Inflammatory macrophage treated with lipopolysaccharide for 1 hour (primary cell): ENCODE measurements at regions not wholly inside any gene's neighbourhood (a gene's known extent, or its start where the extent isn't known, plus 50 kb on each side); places are given as distances from the start of the nearest gene placed in this dataset.

Experiments
- DNase-seq, 2 donors: peaks; one replicate each; pipeline ENCODE4 v3.0.0-alpha.2; 2020 to 2022

DNA sequence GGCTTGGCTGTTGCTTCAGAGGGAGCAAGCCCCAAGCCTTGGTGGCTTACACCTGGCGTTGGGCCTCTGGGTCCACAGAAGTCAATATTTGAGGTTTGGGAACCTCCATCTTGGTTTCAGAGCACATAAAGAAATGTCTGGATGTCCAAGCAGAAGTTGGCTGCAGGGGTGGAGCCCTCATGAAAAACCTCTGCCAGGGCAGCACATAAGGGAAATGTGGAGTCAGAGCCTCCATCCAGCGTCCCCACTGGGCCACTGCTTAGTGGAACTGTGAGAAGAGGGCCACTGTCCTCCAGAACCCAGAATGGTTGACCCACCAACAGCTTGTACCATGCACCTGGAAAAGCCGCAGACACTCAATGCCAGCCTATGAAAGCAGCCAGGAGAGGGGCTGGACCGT, 573.5 kb upstream of the ZWINT start:
- no peak for DNase-seq

DNA sequence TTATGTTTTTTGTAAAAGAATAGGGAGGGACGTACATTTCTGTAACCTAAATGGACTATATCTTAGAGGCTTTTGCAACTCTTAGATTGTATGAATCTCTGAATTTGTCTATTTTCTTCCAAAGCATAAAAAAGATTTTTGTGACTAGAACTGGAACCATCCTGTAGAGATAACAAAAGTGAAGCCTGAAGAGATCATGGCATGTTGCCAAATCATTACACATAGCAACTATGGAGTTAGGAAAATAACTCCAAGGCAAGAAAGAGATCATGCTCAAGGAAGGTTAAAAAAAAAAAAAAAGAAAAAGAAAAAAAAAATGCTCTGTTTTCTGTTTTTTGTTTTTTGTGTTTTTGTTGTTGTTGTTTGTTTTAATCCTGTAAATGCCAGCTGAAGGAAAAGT, 567.7 kb upstream of the ZWINT start:
- DNase-seq: no peak

- DNase-seq: no peak
Observed at GRCh38 chr10:56927701-56928100, 566.6 kb upstream of the ZWINT start.

GRCh38 chr10:56920601-56921261, 559.7 kb upstream of the ZWINT start:
- no peak for DNase-seq

DNA sequence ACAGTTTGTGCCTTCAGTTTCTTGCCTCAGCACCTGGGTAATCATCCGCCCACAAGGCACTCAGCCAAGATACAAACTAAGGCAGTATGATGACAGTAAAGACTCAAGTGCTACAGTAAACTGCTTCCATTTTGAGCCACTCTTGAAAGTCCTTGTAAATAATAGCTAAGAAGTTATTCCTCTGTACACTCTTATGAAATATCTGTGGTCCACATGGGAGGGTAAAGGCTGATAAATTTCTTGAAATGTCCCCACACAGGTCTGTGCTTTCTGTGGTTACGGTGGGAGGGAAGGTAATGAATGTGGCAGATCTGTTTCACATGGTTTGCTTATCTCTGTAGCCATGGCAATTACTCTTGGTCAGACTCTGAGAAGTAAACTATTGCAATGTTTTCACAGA, 551.0 kb upstream of the ZWINT start:
- DNase-seq: no peak

DNA sequence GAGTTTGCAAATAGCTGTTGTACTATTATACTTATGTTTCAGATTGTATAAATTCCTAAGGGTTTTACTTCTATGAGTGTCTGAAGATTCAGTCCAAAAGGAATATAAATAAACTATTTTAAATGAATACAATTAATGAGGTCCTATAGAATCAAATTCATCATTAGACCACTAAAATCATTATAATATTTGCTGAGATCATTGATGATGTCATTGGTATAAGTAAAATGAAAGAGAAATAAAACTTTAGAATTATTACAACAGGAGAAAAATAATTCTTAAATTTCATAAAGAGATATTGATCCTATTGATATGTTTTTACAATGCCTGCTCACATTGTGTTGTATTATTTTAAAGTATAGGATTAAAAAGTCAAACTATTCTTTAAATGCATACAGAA, 544.0 kb upstream of the ZWINT start:
- DNase-seq: no peak

DNA sequence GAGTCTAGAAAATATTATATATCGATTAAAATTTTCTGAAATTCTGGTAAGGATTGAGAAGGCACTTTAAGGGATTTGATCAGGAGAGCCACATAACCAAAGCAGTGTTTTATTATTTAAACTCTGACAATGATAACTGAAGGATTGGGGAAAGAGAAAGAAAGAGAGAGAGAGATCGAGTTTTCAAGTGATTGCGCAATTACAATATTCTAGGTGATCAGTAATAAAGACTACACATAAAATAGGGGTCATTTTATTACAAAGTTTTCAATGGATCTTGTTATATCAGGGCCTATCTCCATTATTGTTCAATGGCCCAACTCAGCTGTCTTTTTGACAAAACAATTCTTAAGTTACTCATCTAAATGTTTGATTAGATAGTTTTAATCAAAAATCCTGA, 541.5 kb upstream of the ZWINT start:
- DNase-seq: no peak

GRCh38 chr10:56895306-56895705, 534.2 kb upstream of the ZWINT start:
- DNase-seq: no peak

DNA sequence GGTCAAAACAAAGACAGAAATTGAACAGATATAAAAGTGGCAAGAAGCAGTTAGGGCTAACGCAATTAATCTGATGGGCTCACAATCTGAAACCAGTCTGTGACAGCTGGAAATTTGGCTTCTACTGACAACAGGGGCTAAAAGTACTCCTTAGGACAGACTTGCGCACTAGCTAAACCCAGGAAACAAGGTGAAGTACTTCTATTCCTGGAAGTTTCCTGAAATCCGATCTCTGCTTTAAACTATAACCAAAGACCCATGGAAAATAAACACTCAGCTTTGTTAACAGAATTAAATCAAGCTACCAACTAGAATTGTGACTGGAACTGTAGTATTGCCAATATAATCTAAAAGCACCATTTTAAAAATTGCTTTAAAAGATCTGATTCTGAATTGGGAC, 520.2 kb upstream of the ZWINT start:
- DNase-seq: no peak

- no peak for DNase-seq
Observed at GRCh38 chr10:56880606-56881005, 519.5 kb upstream of the ZWINT start.

DNA sequence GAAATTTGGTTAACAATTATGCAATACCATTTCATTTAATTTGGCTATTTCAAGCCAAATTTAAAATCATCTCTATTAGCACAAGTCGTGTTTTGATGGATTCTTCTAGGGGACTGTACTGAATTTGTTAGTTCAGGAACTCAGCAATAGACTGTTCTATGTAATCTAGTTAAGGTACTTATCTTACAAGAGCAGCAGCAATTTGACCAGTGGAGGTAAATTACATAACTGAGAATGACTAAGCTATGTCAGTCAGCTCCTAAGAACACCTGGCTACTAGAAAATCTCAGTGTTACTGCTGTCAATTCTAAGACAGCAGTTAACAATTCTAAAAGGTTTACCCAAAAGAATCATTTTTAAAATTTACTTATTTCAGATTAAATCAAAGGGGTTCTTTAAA, 513.9 kb upstream of the ZWINT start:
- DNase-seq: no peak

DNA sequence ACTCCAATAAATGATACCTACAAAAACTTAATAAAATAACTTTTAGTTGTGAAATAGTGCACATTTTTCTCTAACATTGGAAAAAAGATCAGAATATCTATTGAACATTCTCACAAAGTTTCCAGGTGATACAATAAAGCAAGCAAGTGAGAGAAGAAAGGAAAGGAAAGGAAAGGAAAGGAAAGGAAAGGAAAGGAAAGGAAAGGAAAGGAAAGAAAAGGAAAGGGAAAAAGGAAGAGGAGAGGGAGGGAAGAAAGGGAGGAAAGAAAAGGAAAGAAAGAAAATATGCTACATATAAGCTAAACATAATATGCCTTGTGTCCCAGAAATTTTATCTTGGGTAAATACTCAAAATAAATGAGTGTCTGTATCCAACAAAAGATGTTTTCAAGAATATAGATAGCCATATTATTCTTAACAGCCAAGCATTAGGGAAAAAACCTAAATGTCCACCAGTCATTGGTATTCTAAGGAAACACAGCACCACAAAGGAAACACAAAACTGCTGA, 510.2 kb upstream of the ZWINT start:
- no peak for DNase-seq

- DNase-seq: no peak
Observed at GRCh38 chr10:56867236-56867635, 506.2 kb upstream of the ZWINT start.

- DNase-seq: no peak
Observed at GRCh38 chr10:56856569-56856968, 495.5 kb upstream of the ZWINT start.

DNA sequence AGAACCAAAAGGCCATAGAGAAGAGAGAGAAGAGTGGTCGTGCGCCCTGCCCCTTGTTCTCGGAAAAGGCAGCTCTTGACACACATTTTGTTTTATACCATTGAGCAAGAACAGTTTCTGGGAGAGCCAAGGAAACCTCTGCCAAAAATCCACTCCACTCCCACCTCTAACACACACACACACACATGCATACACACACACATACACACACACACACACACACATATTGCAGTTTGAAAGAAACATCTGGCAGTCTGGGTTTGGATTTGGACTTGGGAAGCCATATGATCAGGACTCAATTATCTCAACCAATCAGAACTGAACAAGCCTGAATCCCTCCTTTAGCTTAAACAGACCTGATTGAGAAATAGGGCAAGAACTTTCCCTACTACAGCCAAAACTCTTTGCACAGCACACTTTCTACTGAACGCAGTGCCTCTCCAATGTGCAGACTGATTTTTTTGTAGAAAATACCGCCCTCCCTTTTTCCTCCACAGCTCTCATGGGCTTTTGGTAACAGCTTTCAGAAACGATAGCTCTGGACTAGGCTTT, 484.0 kb upstream of the ZWINT start:
- no peak for DNase-seq

- DNase-seq: no peak
Observed at GRCh38 chr10:56836659-56837058, 475.6 kb upstream of the ZWINT start.

DNA sequence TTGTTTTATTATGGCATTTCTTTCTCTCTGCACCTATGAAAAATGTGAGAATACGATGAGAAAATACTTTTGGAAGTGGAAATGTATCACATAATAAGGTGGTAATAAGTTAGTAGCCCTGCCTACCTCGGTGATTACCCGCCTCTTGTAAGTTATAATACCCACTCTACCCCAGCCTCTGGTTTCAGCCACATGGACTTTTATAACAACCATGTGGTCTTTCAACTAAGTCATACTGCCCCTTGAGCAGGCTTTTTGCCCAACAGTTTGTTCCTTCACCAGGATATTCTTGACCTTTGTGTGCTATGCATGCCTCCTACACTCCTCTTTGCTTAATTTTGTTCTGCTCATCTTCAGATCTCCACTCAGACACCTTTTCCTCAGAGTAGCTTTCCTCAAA, 470.6 kb upstream of the ZWINT start:
- no peak for DNase-seq

GRCh38 chr10:56823849-56824248, 462.8 kb upstream of the ZWINT start:
- no peak for DNase-seq

GRCh38 chr10:56805022-56805421, 444.0 kb upstream of the ZWINT start:
- DNase-seq: no peak

GRCh38 chr10:56785292-56785691, 424.2 kb upstream of the ZWINT start:
- no peak for DNase-seq

DNA sequence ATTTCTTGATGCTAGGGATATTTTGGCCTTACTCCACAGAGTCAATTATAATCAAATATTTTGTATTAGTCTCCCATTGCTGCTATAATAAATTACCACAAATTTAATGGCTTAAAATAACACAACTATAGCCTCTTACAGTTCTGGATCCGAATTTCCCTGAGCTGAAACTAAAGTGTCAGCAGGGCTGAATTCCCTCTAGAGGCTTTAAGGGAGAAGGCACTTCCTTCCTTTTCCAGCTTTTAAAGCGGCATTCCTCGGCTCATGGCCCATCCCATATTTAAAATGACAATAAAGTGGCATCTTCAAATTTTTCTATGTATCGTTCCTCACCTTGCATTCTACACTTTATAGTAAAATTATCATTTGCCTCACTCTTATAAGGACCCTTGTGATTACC, 421.4 kb upstream of the ZWINT start:
- no peak for DNase-seq

DNA sequence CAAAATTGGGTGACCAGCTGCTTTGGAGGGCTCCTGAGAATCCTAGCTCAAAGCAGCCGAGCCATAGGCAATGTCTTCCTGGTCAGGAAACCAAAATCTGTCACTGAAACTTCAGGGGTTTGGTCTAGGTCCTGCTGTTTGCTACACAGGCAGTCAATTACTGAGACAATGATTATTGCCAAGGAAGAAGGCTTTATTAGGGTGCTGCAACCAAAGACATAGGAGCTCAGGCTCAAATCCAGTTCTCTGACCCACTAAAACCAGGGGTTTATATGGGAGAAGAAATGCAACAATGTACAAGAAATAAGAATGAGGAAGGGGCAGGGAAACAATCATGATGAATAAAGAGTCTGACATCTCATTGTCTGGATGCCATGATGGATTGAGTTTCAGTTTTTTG, 410.3 kb upstream of the ZWINT start:
- DNase-seq: no peak

DNA sequence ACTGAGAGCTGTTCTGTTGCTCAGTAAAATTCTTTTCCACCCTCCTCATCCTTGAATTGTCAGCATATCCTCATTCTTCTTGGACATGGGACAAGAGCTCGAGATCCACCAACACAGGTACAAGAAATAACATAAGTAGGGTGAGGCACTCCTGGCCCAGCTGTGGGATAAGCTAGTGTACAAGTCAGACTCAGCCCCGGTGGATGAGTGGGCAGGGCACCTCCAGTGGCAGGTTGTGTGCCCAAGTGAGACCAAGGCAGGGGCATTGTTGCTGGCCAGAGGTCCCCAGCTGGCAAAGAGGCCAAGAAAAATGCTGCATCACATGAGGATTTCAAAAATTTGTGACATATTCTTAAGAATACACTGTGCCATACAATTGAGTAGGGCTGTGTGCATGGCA, 402.0 kb upstream of the ZWINT start:
- no peak for DNase-seq

DNA sequence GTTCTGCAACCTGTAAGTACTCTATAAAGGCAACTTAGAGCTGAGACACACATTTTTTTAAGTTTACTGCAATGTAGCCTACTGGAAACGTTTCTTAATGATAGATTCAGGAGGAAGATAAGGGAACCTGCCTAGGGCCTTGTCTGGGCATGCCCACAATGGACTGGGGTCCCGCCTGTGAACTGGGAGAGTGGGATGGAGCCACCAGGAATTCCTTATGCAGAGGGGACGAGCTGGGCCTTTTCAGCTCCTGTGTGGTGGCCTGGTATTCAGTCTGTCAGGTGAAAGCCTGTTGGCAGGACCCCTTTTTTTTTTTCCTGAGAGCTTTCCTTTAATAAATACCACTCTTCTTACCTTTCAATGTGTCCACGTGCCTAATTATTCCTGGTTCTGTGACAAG, 384.4 kb upstream of the ZWINT start:
- DNase-seq: no peak

GRCh38 chr10:56728349-56728748, 367.3 kb upstream of the ZWINT start:
- no peak for DNase-seq
